ENCODE measurements at regions not wholly inside any gene's neighbourhood (a gene's known extent, or its start where the extent isn't known, plus 50 kb on each side); places are given as distances from the start of the nearest gene placed in this dataset.

DNA sequence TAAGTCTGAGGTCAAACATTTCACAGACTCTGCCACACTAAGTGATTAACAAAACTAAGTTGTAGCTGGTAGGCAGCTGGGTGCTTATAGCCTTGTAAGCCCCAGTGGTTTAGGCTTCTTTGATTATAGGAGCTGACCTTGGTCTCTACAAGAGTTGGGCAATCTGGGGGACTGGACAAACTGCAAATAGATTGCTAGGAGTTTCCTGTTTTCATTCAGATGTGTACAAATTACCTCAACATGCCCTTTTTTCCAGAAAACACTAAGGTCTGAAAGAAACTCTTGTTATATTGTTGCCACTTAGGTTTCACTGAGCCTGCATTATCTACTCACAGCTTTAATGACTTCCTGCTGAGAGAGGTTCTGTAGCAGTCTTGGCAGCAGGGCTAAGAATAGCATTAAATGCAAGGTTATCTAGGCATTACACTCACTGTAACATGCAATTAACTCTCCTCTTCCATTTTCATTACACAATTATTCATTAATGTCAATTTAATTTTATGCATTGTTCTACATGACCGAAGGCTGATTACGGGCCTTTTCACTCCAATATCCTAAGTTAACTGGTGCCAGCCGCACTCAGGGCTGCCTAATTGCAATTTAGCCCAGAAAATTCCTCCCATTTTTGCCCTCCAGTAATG is 314.0 kb downstream of the LMO4 start:
- no peaks in the 10 kb centered on the region; the same call in 1 of the 2 replicates for H3K27me3 Mint-ChIP-seq (ENCODE audit: insufficient read depth)
- no peaks in the 10 kb centered on the region for H3K36me3 Mint-ChIP-seq (ENCODE audit: low read depth)
- H3K27ac Mint-ChIP-seq = no peak overlapping the region
- no peak for DNase-seq
- H3K9me3 Mint-ChIP-seq = no peaks in the 10 kb centered on the region
- no peak overlapping the region for H3K4me3 Mint-ChIP-seq
- TF ChIP-seq, protein P1, sequence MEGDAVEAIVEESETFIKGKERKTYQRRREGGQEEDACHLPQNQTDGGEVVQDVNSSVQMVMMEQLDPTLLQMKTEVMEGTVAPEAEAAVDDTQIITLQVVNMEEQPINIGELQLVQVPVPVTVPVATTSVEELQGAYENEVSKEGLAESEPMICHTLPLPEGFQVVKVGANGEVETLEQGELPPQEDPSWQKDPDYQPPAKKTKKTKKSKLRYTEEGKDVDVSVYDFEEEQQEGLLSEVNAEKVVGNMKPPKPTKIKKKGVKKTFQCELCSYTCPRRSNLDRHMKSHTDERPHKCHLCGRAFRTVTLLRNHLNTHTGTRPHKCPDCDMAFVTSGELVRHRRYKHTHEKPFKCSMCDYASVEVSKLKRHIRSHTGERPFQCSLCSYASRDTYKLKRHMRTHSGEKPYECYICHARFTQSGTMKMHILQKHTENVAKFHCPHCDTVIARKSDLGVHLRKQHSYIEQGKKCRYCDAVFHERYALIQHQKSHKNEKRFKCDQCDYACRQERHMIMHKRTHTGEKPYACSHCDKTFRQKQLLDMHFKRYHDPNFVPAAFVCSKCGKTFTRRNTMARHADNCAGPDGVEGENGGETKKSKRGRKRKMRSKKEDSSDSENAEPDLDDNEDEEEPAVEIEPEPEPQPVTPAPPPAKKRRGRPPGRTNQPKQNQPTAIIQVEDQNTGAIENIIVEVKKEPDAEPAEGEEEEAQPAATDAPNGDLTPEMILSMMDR (IDR thresholded peaks at IDR 0.05) = no peak
- H3K4me1 Mint-ChIP-seq (ENCODE audit: low read depth) = peaks cover 22% of the 10 kb centered on the region

DNA sequence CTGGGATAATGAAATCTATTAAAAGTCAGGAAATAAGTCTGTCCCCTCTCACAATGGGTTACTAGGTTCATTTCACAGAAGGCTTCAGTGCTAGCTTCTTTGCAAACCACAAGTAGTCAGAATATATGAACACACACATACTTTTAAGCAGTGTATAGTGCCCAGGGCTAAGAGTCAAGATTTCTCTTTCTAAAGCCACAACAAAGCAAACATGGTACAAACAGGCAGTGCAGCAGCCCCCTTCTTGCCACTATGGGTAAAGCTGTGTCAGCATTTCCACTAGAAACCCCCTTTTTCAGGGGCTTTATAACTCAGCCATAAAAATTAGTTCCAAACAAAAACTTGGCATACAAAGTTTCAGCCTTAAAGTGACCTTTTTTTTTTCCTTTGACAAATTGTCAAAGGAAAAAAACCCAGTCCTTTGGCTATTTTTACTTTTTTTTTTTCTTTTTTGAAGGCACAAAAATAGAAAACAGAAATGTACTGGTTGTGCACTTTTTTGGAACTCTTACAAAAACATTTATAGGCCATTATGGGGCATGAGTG is 315.4 kb downstream of the LMO4 start:
- Mint-ChIP-seq H3K9me3 (no peaks in the 10 kb centered on the region), H3K27ac (no peak overlapping the region), H3K36me3 (ENCODE audit: low read depth) (no peaks in the 10 kb centered on the region), H3K27me3 (ENCODE audit: insufficient read depth) (no peaks in the 10 kb centered on the region; the same call in 1 of the 2 replicates), H3K4me1 (ENCODE audit: low read depth) (peaks cover 22% of the 10 kb centered on the region), H3K4me3 (no peak overlapping the region)
- TF ChIP-seq, protein P1 (IDR thresholded peaks at IDR 0.05) = no peak
- DNase-seq = peak; percentile 13

DNA sequence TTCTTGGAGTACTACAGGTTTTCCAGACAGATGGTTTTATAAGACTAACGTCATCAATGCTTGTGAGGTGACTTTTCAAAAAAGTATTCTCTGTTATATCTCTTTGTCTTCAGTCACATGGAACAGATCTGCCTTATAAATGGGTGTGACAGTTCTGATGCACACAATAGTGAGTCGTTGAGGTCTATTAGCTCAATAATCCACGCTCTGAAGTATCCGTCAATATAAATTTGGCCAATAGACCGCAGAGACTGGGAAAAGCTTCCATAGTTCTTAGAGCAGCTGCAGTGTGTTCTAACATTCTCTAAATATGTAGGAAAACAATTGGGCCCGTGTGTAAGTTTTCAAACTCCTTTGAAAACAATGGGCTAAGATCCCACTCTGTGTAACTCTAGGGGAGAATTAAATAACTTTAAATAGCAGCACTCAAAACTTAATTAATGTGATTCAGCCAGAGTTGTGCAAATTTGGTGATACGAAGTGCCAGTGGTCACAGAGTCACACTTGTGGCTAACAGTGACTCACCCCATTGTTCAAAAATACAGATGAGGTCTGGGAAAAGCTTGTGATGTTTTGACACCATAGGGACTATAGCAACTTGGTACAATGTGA is 316.0 kb downstream of the LMO4 start:
- peaks cover 22% of the 10 kb centered on the region for H3K4me1 Mint-ChIP-seq (ENCODE audit: low read depth)
- no peaks in the 10 kb centered on the region for H3K9me3 Mint-ChIP-seq
- H3K4me3 Mint-ChIP-seq = no peak overlapping the region; the same call in 1 of the 2 replicates
- H3K27me3 Mint-ChIP-seq (ENCODE audit: insufficient read depth) = peaks cover 3% of the 10 kb centered on the region
- no peaks in the 10 kb centered on the region for H3K36me3 Mint-ChIP-seq (ENCODE audit: low read depth)
- TF ChIP-seq, protein P1 (IDR thresholded peaks at IDR 0.05) = no peak
- peak; percentile 61 for DNase-seq
- peak overlapping the region; percentile 27; the same call in 1 of the 2 replicates for H3K27ac Mint-ChIP-seq

DNA sequence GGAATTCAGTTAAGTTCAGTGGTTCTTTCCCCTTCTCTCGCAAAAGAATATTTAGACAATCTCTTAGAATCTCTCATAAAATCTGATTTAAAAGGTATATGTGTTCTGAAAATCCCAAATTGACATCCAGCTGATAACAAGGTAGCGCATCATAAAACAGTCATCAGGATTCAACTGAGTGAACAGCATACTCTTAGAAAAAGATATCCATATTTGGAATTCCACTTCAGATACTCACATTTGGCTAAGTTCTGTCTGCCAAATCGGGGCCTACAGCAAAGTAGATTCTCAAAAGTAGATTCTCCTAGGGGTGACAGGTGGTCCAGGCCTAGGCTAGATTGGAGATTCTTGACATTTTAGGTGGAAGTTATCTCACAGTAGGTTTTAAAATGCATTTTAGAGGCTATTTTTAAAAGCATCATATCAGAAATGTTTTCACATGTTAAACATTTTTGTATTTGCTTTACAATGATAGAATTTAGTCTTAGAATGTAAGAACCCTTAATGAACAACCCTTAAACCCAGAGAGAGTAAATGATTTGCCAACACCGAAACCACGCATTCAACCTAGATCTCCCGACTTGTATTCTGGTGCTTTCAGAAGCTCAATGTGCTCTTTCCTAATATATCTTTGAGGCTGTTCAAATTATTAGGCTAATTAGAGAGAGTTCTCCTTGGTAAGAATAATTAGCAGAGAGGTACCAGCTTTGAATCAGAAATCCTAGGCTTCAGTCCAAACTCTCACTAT is 318.9 kb downstream of the LMO4 start:
- H3K4me3 Mint-ChIP-seq = no peak overlapping the region
- H3K27me3 Mint-ChIP-seq (ENCODE audit: insufficient read depth) = peaks cover 6% of the 10 kb centered on the region
- DNase-seq = no peak
- no peaks in the 10 kb centered on the region for H3K36me3 Mint-ChIP-seq (ENCODE audit: low read depth)
- TF ChIP-seq, protein P1 (IDR thresholded peaks at IDR 0.05) = no peak
- no peaks in the 10 kb centered on the region for H3K9me3 Mint-ChIP-seq
- H3K27ac Mint-ChIP-seq = no peak overlapping the region
- H3K4me1 Mint-ChIP-seq (ENCODE audit: low read depth) = peaks cover 22% of the 10 kb centered on the region

DNA sequence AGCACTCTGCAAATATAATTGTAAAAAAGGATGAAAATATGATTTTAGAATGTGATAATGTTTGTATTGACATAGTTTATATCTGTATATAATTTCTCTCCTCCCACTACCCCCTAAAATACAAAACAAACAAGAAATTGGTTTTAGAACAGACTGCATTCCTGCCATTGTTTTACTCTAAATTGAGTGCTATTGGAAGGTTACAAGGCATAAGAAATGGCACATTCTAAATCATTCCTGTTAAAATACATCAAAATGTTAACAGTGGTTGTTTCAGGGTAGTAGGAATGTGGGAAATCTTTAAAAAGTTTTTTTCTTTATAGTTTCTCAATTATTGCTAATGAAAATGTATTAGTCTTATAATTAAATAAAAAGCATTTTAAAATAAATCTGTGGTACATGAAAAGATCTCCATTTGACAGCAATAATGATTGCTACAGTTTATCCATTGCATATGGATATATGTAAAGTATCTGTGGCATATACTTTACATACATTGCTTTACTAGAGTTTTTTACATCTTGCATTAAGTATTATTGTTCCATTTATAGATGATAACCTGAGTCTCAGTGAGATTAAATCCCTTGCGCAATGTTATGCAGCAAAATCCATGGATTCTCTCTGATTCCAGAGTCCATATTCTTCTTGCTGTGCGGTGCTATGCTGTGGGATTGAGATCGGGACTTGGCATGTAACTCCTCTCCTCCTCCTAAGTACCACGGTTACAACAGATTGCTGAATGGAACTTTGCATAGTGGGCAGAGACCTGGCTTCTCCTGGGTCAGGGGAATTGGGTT is 319.8 kb downstream of the LMO4 start:
- Mint-ChIP-seq H3K36me3 (ENCODE audit: low read depth) (no peaks in the 10 kb centered on the region), H3K4me3 (no peak overlapping the region), H3K27me3 (ENCODE audit: insufficient read depth) (peaks cover 6% of the 10 kb centered on the region), H3K4me1 (ENCODE audit: low read depth) (peaks cover 20% of the 10 kb centered on the region), H3K27ac (no peak overlapping the region), H3K9me3 (no peaks in the 10 kb centered on the region; the same call in none of the 2 replicates)
- TF ChIP-seq, protein P1 (IDR thresholded peaks at IDR 0.05) = no peak
- DNase-seq = no peak
